HG03432 (cell line): ENCODE measurements at regions not wholly inside any gene's neighbourhood (a gene's known extent, or its start where the extent isn't known, plus 50 kb on each side); places are given as distances from the start of the nearest gene placed in this dataset.
A peak's percentile ranks its signal among the peaks of the same experiment; 100 is the strongest.

ENCODE experiments used
- ATAC-seq: cut with Tn5 transposase; IDR thresholded peaks from one replicate; pipeline ENCODE4 v1.9.1; 2021; ENCODE audit warnings: mild to moderate bottlenecking, moderate library complexity; ENCODE audit not compliant: unreplicated experiment

GRCh38 chr12:24195063-24195462 is 245.6 kb upstream of the SOX5 start:
- ATAC-seq = no peak

- ATAC-seq = no peak
Measured at GRCh38 chr12:24191117-24191516, 241.6 kb upstream of the SOX5 start.

GRCh38 chr12:24185782-24186181 is 236.3 kb upstream of the SOX5 start:
- no peak for ATAC-seq

DNA sequence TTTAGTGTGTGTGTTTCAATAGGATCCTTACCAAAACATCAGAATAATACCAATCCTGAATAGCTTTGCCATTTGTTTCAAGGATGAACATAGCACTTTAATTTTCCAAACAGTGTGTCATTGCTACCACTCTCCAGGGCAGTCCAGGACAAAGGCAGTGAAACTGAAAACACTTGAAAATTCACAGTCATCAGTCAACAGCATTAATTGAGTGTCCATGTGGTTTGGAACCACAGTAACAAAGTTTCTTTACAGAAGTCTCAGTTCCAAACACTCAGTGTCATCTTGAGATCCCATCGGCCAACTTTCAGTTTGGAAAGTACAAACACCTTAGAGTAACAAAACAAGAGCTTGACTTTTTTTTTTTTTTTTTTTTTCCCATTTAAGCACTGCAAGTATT is 228.4 kb upstream of the SOX5 start:
- ATAC-seq = peak; percentile 87

DNA sequence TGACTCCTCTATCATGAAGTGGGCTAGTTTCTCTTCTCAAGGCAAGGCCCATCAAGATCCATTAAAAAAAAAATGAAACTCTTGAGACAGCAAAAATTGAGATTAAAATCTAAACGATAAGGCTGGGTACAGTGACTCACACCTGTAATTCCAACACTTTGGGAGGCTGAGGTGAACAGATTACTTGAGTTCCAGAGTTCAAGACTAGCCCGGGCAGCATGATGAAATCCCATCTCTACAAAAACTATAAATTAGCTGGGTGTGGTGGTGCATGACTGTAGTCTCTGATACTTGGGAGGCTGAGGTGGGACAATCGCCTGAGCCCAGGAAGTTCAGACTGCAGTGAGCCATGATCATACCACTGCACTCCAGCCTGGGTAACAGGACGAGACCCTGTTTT is 226.5 kb upstream of the SOX5 start:
- no peak for ATAC-seq

- no peak for ATAC-seq
Measured at GRCh38 chr12:24175284-24175683, 225.8 kb upstream of the SOX5 start.

GRCh38 chr12:24173067-24173466 is 223.6 kb upstream of the SOX5 start:
- no peak for ATAC-seq

- no peak for ATAC-seq
Measured at GRCh38 chr12:24172773-24173066, 223.2 kb upstream of the SOX5 start.

GRCh38 chr12:24172031-24172772 is 222.7 kb upstream of the SOX5 start:
- ATAC-seq = peak; percentile 84

DNA sequence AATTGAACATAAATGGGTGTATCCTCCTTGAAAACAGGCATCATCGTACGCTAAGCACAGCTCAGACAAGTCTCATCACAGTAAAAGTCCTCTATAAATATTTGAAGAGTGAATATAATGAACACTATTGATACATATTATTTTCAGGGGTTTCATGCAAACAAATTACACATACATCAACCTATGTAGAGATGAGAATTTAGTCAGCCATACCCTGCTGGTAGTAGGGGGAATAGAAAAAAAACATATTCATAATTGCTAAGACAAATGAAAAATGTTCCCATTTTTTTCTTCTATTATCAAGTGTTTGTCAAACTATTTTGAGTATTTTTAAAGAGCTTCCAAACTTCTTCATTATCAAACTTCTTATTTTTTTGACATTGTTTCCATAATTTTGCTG is 205.6 kb upstream of the SOX5 start:
- no peak for ATAC-seq

DNA sequence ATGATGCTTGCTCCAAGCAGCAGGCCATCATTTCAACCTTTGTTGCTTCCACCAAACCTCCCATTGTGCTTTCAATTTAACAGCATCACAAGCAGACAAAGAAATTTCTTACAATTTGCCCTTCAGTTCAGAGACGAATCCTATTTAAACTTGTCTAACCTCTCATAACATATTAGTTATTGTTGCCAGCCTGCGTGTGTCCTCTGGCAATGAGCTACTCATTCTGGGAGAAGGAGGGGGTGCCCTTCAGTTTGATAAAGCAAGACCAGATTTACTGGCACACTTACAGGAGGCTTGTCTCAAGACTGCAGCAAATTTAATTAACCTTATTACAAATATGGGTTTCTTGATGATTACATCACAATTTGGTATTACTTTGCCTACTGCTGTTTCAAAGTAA is 203.6 kb upstream of the SOX5 start:
- ATAC-seq = no peak

DNA sequence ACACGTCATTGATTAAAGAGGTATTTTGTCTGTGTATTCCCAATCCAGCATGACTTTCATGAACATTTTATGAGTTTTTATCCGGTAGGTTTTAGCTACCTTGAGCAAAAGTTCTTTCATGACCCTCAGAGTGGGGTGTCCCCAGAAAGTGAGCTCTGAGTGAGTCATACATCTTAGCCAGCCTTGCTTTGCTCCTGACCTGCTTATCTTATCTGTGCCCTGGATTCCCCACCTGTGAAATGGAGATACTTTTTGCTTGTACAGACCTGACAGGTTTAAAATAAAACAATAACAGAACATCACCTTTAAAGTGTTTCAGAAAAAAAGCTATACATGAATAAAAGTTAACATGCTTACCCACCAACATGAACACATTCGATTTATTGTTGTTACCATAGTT is 202.8 kb upstream of the SOX5 start:
- no peak for ATAC-seq

GRCh38 chr12:24143928-24144327 is 194.5 kb upstream of the SOX5 start:
- no peak for ATAC-seq

- ATAC-seq = no peak
Measured at GRCh38 chr12:24139035-24139434, 189.6 kb upstream of the SOX5 start.

DNA sequence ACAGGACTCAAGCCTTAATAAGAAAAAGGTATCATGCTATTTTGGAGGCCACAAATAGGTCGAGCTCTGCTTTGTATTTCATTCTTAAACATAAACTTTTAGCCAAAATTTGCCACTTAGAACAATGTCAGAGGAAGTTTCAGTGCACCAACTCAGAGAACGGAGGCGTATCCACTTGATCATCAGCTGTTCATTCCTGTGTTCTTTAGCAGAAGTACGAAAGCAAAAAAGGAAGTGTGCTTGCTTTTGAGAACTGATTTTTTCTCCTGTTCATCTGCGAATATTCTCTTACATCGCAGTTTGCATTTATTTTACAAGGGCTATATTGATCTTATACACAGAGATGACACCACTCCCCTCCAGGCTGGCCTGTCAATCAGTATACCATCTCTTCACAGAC is 188.6 kb upstream of the SOX5 start:
- ATAC-seq = no peak

GRCh38 chr12:24135158-24135850 is 185.8 kb upstream of the SOX5 start:
- no peak for ATAC-seq

DNA sequence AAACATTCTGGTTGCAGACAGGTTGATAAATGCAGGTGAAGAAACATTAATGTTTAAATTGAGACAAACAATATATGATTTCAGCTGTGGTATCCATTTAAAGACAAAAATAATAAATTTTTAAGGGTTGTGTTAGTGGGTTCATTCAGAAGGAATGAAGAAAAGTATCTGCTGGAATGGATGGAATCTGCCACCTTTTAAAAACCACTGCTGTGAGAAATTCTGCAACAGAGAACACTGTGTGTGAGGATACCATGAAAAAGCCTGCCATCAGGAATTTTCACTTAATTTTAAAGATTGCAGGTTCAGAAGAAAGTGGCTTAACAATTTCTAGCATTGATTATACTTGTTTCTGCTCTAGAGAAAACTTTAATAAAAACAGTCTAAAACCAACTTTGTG is 184.6 kb upstream of the SOX5 start:
- ATAC-seq = no peak

GRCh38 chr12:24133384-24133783 is 183.9 kb upstream of the SOX5 start:
- no peak for ATAC-seq

DNA sequence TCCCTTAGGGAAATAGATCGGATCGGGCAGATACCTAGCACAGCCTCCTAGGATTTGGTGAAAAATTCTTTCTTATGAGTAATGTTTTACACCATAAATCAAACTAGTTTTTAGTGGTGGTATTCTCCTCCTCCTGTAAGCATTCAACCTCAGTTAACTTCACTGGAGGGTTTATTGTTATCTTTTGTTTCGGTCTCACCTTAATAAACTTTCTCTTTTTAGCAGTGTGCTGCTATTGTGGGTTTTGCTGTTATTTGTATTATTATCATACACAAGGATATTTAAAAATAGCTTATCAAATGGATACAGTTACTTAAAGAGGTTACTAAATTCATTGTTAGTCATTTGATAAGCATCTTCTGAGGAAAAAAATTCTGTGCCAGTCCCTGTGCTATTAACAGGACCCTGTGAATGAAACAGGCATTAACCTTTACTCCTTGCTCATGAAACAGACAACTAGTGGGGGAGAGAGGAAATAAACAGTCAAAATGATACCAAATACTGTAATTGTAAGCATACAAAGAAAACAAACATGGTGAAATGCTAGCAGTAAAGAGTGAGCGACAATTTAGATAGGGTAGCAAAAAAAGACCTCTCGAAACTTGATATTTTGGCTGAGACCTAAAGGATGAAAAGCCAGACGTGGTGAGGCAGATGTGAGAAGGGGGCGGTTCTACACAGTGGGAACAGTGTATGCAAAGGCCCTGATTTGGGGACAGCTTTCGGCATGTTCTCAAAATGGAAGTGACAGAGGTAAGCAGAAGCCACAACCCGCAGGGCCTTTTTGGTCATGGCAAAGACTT is 178.7 kb upstream of the SOX5 start:
- peak; percentile 88 for ATAC-seq

DNA sequence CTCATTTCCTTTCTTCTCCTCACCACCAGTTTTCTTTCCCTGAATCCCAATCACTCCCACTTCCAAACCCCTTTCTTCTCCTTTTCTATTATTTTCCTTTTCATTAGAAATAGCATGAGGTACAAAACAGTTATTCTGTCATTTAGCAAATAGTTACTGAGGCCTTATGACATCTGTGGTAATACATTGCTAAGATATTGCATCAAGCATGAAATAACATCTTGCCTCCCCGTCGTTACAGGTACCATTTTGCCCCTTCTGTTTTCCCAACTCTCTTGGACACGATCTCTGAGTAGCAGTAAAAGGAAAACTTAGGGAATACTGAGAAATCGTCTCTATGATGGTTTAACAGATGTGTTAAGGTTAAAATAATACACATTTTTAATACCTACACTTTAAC is 175.8 kb upstream of the SOX5 start:
- ATAC-seq = no peak

DNA sequence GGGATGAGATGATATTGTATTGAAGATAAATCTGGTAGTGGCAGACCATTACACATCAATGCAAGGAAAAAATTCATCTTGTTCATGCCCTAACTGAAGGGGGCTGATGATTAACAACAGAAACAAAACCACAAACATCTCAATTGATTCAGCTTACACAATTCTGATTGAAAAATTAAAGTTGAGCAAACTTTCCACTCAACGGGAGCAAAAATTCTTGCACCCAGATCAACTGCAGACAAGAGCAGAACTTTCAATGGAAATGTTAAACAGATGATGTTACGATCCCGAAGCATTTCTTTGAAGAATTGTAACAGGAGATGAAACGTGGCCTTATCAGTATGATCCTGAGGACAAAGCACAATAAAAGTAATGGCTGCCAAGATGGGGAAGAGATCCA is 172.4 kb upstream of the SOX5 start:
- no peak for ATAC-seq

DNA sequence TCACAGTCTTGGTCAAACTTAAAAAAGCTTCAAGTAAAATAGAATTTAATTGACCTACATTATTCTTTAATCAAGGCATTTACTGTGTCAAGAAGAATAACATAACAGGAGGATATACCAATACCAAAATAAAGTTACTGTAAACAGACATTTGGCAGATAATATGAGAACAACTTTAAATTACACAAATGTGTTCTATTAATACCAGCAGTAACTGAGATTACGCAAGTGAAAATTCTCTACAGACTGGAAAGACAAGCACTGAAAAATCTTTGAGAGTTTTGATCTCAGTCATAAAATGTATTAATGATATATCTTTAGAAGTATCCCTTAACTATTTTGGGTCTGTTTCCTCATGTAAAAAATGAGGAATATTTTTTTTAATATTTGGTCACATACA is 169.2 kb upstream of the SOX5 start:
- ATAC-seq = no peak
